ENCODE measurements at regions not wholly inside any gene's neighbourhood (a gene's known extent, or its start where the extent isn't known, plus 50 kb on each side); places are given as distances from the start of the nearest gene placed in this dataset.

GRCh38 chr9:89724659-89725058, 119.8 kb downstream of the GADD45G start:
- no peak for DNase-seq

- DNase-seq, result no peak
Measured at GRCh38 chr9:89725271-89725670, 120.5 kb downstream of the GADD45G start.

GRCh38 chr9:89729954-89730530, 125.2 kb downstream of the GADD45G start:
- no peak for DNase-seq

GRCh38 chr9:89730715-89731114, 125.9 kb downstream of the GADD45G start:
- no peak for DNase-seq

GRCh38 chr9:89731262-89732182, 126.7 kb downstream of the GADD45G start:
- no peak for DNase-seq

GRCh38 chr9:89732295-89732938, 127.6 kb downstream of the GADD45G start:
- DNase-seq, result no peak

- DNase-seq, result no peak
Measured at GRCh38 chr9:89732939-89733324, 128.1 kb downstream of the GADD45G start.

GRCh38 chr9:89734600-89735041, 129.8 kb downstream of the GADD45G start:
- no peak for DNase-seq

GRCh38 chr9:89738137-89738932, 133.5 kb downstream of the GADD45G start:
- DNase-seq, result no peak

GRCh38 chr9:89739511-89739910, 134.7 kb downstream of the GADD45G start:
- no peak for DNase-seq

- DNase-seq, result no peak
Measured at GRCh38 chr9:89739916-89740315, 135.1 kb downstream of the GADD45G start.

- no peak for DNase-seq
Measured at GRCh38 chr9:89740722-89741121, 135.9 kb downstream of the GADD45G start.

- no peak for DNase-seq
Measured at GRCh38 chr9:89742660-89743059, 137.8 kb downstream of the GADD45G start.

- DNase-seq, result no peak
Measured at GRCh38 chr9:89743216-89743572, 138.4 kb downstream of the GADD45G start.

GRCh38 chr9:89743573-89744254, 138.9 kb downstream of the GADD45G start:
- no peak for DNase-seq

GRCh38 chr9:89744255-89744648, 139.4 kb downstream of the GADD45G start:
- DNase-seq, result no peak

- no peak for DNase-seq
Measured at GRCh38 chr9:89744730-89745129, 139.9 kb downstream of the GADD45G start.

GRCh38 chr9:89745601-89746376, 141.0 kb downstream of the GADD45G start:
- no peak for DNase-seq

GRCh38 chr9:89746385-89747116, 141.7 kb downstream of the GADD45G start:
- DNase-seq, result no peak

- DNase-seq, result no peak
Measured at GRCh38 chr9:89747596-89747995, 142.8 kb downstream of the GADD45G start.
